NCI-H524 (cell line): ENCODE measurements at regions not wholly inside any gene's neighbourhood (a gene's known extent, or its start where the extent isn't known, plus 50 kb on each side); places are given as distances from the start of the nearest gene placed in this dataset.
A peak's percentile ranks its signal among the peaks of the same experiment; 100 is the strongest.
"Not testable (repeated sequence)": the region's sequence is repeated elsewhere in the genome, so short reads cannot be mapped to it uniquely, and the experiment has no call there.

Source experiments
- DNase-seq, 2 experiments: peaks; one replicate each; lab custom pipeline; 2025; lab: John Stamatoyannopoulos, UW

DNA sequence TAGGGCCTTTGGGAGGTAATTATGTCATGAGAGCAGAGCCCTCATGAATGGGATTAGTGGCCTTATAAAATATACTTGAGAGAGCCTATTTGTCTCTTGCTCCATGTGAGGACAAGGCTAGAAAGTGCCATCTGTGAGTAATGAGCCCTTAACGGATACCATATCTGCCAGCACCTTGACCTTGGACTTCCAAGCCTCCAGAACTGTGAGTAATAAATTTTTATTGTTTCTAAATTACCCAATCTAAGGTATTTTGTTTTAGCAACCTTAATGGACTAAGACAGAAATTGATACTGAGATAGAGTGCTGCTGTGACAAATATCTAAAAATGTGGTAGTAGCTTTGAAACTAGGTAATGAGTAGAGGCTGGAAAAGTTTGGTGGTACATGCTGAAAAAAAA, 285.0 kb upstream of the DIPK2B start:
- DNase-seq: peak; percentile 12 to 54

GRCh38 chrX:45479835-45480422, 279.3 kb upstream of the DIPK2B start:
- DNase-seq: no peak

DNA sequence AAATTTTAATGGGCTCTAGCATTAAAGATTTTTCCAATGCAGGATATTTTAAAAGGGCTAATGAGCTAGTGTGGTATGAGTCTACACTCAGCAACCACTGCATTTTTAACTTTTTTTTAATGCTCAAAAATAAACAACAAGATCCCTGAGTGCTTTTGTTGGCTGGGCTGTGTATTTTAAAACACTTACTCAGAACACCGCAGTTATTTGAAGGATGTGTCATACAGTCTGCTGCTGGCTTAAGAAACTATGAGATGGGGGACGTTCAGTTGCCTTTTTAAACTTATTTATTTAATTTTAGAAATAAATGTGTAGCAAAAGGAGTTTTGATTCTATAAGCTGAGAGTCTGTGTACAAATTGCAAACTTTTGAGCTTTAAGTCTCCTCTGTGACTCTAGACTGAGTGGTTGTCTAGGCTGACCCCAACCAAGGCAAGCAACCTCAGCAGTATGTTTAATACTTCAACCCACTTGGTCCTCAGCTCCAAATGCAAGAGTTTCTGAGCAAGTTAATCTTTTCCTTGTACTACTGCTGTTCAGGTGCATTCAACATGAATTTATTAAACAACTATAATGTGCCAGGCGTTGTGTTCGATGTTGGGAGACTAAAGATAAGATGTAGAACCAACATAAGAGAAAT, 278.6 kb upstream of the DIPK2B start:
- no peak for DNase-seq

DNA sequence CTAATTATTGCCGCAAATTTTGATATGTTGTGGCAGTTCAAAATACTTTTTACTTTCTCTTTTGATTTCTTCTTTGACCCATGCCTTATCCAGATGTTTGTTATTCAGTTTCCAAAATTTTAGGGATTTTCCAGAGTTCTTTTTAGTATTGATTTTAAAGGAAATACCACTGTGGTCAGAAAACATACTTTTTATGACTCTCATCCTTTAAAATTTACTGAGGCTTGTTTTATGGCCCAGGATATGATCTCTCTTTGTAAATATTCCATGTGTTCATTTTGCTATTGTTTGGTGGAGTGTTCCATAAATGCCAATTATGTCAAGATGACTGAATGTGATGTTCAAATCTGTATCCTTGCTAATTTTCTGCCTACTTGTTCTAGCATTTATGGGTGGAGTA, 272.3 kb upstream of the DIPK2B start:
- DNase-seq: no peak

DNA sequence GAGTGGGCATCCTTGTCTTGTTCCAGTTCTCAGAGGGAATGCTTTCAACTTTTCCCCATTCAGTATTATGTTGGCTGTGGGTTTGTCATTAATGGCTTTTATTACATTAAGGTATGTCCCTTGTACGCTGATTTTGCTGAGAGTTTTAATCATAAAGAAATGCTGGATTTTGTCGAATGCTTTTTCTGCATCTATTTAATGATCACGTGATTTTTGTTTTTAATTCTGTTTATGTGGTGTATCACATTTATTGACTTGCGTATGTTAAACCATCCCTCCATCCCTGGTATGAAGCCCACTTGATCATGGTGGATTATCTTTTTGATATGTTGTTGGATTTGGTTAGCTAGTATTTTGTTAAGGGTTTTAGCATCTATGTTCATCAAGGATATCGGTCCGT, 266.9 kb upstream of the DIPK2B start:
- DNase-seq: not testable (repeated sequence)

DNA sequence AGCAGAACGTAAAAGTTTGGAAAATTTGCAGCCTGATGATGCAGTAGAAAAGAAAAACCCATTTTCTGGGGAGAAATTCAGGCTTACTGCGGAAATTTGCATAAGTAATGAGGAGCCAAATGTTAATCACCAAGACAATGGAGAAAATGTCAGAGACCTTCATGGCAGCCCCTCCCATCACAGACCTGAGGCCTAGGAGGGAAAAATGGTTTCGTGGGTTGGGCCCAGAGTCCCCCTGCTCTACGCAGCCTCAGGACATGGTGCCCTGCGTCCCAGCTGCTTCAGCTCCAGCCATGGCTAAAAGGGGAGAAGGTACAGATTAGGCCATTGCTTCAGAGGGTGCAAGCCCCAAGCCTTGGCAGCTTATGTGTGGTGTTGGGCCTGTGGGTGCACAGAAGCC, 255.1 kb upstream of the DIPK2B start:
- not testable (repeated sequence) for DNase-seq

- DNase-seq: no peak
Measured at GRCh38 chrX:45454290-45454689, 253.6 kb upstream of the DIPK2B start.

GRCh38 chrX:45449982-45450381, 249.3 kb upstream of the DIPK2B start:
- no peak for DNase-seq

DNA sequence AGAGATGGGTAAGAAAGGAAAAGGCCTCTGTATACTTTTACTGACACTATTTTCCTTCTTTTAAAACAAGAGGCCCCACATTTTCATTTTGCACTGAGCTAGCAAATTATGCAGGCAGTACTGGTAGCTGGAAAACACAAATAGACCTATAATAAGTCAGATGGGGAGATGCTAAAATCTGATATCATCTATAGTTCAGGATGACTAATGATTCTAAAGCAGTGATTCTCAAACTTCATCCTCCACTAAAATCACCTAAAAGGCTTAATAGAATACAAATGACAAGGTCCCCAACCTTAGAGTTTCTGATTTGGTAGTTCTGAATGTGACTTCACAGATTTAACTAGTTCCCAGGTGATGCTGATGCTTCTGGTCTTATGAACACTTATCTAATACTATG, 247.3 kb upstream of the DIPK2B start:
- no peak for DNase-seq

DNA sequence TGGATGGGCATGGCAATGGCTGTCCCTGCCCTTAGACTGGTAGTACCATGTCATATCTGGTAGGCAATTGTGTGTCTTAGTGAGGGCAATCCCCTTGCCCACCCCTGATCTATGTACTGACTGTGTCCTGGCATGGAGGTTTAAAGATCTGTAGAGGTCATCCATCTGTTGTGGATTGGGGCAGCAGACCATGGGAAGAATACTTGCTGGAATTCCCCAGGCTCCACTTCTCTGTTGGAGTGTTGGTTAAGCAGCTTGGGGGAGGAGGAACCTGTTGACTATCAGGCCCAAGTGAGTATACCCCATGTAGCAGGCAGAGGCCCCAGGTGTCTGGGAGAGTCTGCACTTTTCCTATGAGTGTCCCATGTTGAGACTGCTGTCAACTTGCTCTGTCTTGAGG, 246.7 kb upstream of the DIPK2B start:
- no peak for DNase-seq

- DNase-seq: no peak
Measured at GRCh38 chrX:45445745-45446412, 245.2 kb upstream of the DIPK2B start.

DNA sequence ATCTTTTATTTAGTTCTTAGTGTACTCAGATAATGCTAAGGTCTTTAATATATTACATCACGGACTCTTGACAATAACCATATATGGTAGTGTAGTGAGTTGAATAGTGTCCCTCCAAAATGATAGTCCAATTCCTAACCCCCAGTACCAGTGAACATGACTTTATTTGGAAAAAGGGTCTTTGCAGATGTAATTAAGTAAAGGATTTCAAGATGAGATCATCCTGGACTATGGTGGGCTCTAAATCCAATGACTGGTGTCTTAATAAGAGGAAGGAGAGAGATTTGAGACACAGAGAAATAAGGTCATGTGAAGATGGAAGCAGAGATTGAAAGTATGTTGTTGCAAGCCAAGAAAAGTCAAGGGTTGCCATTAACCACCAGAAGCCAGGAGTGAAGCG, 236.5 kb upstream of the DIPK2B start:
- DNase-seq: no peak

DNA sequence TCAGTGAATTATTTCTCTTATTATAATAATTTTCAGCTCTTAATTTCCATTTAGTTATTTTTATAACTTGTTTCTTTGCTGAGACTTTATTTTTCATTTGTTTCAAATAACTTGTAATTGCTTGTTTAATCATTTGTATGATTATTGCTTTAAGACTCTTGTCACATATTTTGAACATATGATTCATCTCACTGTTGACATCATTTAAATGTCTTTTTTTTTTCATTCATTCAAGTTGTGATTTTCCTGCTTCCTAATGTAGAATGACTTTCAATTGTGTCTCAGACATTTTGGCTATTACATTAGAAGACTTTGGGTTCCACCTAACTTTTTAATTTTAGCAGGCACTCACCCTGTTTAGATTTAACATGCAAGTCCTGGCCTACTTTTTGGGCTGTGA, 234.8 kb upstream of the DIPK2B start:
- no peak for DNase-seq

GRCh38 chrX:45434231-45434630, 233.6 kb upstream of the DIPK2B start:
- DNase-seq: no peak

GRCh38 chrX:45428831-45429230, 228.2 kb upstream of the DIPK2B start:
- no peak for DNase-seq

DNA sequence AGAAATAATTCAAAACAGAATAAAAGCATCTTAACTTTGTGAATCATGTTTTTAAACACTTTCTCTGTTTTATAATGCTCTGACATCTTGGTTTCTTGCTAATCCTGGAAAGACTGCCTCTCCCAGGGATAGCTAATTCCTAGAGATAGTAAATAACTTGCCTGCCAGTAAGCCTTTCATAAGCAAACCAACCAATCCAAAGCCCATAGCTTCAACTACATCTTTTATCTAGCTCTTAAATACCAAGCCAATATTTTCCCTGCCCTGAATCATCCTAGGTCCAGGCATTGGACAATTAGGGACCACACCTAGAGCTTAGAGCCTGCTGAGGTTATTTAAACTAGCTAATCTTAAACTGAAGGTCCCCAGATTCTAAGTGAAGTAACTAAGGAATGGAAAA, 223.7 kb upstream of the DIPK2B start:
- DNase-seq: no peak

GRCh38 chrX:45422216-45422925, 221.7 kb upstream of the DIPK2B start:
- DNase-seq: no peak

- DNase-seq: no peak
Measured at GRCh38 chrX:45421806-45422205, 221.1 kb upstream of the DIPK2B start.

GRCh38 chrX:45404206-45404605, 203.5 kb upstream of the DIPK2B start:
- no peak for DNase-seq

GRCh38 chrX:45401923-45402322, 201.2 kb upstream of the DIPK2B start:
- no peak for DNase-seq

GRCh38 chrX:45400951-45401725, 200.5 kb upstream of the DIPK2B start:
- DNase-seq: not testable (repeated sequence)
